Endothelial cell of umbilical vein (primary cell): ENCODE measurements at regions not wholly inside any gene's neighbourhood (a gene's known extent, or its start where the extent isn't known, plus 50 kb on each side); places are given as distances from the start of the nearest gene placed in this dataset.
"Not testable (repeated sequence)": the region's sequence is repeated elsewhere in the genome, so short reads cannot be mapped to it uniquely, and the experiment has no call there.

Experiments
- BruUV-seq: library from RNA; stranded (reverse); fragments of 400-500 nt; replicated peaks from 2 replicates; lab custom pipeline; 2021; lab: Mats Ljungman, UMichigan
- CTCF ChIA-PET: fragments of 300-600, 350-600 bp; sonication (Branson Sonifier 250); formaldehyde crosslinking; loops from one replicate; lab custom pipeline; 2021; ENCODE audit warnings: antibody characterized with exemption, inconsistent platforms; lab: Charles Lee
- POLR2A ChIA-PET: fragments of 300-600, 350-600 bp; sonication (Branson Sonifier 250); formaldehyde crosslinking; loops from one replicate; lab custom pipeline; 2021; ENCODE audit warnings: antibody characterized with exemption, inconsistent platforms; lab: Charles Lee
- DNase-seq: peaks from one replicate; pipeline ENCODE4 v3.0.0-alpha.2; 2011; ENCODE audit warnings: low read depth, low spot score
- FAIRE-seq: peaks from 2 replicates; lab custom pipeline; 2011; peaks lifted over from hg19 to GRCh38; lab: Jason Lieb, UNC
- H2AFZ ChIP-seq: 2 replicates; pipeline ENCODE4 v1.6.0; 2012; ENCODE audit warnings: low read depth, low read length, control low read depth, inconsistent platforms
- H3K27ac ChIP-seq: 2 replicates; pipeline ENCODE4 v1.5.1; 2011; ENCODE audit warnings: low read depth, mild to moderate bottlenecking, control low read depth, low read length, moderate library complexity; ENCODE audit not compliant: insufficient read depth
- H3K27me3 ChIP-seq, 2 experiments: 2 replicates each; pipeline versions ENCODE4 v1.6.0 to v1.6.1; 2011; ENCODE audit warnings: low read length in 2 of 2, mixed read lengths in 1 of 2; ENCODE audit not compliant: control insufficient read depth in 2 of 2, insufficient read depth in 2 of 2
- H3K36me3 ChIP-seq, 2 experiments: 2 replicates in 1 of 2; 3 replicates in 1 of 2; pipeline ENCODE4 v1.5.1; 2011; ENCODE audit warnings: low read length in 2 of 2, mild to moderate bottlenecking in 1 of 2, moderate library complexity in 1 of 2; ENCODE audit not compliant: control insufficient read depth in 2 of 2, insufficient read depth in 2 of 2; ENCODE audit errors: extremely low read depth in 1 of 2
- H3K4me1 ChIP-seq: 3 replicates; pipeline ENCODE4 v1.5.1; 2011; ENCODE audit warnings: mild to moderate bottlenecking, low read length; ENCODE audit not compliant: control insufficient read depth, insufficient read depth; ENCODE audit errors: extremely low read depth
- H3K4me2 ChIP-seq: 2 replicates; pipeline ENCODE4 v1.6.1; 2011; ENCODE audit warnings: low read length, control low read depth, mixed read lengths; ENCODE audit not compliant: insufficient read depth
- H3K4me3 ChIP-seq, 3 experiments: fragments of 200-600 bp in 1 of 3; sonication (generic), shearing (Covaris generic) in 1 of 3; replicated peaks in 1 of 3; 2 replicates each; pipeline ENCODE4 v1.5.1; 2011 to 2016; ENCODE audit warnings: control low read depth in 3 of 3, low read length in 3 of 3, mild to moderate bottlenecking in 2 of 3, inconsistent platforms in 1 of 3, low read depth in 1 of 3, moderate library complexity in 1 of 3; ENCODE audit not compliant: insufficient read depth in 1 of 3
- H3K79me2 ChIP-seq: 2 replicates; pipeline ENCODE4 v1.6.0; 2012; ENCODE audit warnings: low read length, inconsistent platforms; ENCODE audit not compliant: control insufficient read depth, insufficient read depth
- H3K9ac ChIP-seq: replicated peaks from 2 replicates; pipeline ENCODE3; 2011; ENCODE audit warnings: low read length, control low read depth; ENCODE audit not compliant: insufficient read depth; ENCODE audit errors: extremely low read depth
- H3K9me1 ChIP-seq: replicated peaks from 3 replicates; pipeline ENCODE4 v1.6.0; 2011; ENCODE audit warnings: mild to moderate bottlenecking, low read length; ENCODE audit not compliant: control insufficient read depth, insufficient read depth; ENCODE audit errors: extremely low read depth
- H3K9me3 ChIP-seq: replicated peaks from 2 replicates; pipeline ENCODE4 v1.5.1; 2012; ENCODE audit warnings: low read length, inconsistent platforms; ENCODE audit not compliant: control insufficient read depth, insufficient read depth
- H4K20me1 ChIP-seq: replicated peaks from 2 replicates; pipeline ENCODE3; 2011; ENCODE audit warnings: mild to moderate bottlenecking, low read length; ENCODE audit not compliant: control insufficient read depth, insufficient read depth; ENCODE audit errors: extremely low read depth
- dilution Hi-C: fragments of 300-500 bp; cut with MboI; formaldehyde crosslinking; loops from one replicate; pipeline ENCODE4 v1.15.0; 2019; ENCODE audit warnings: low sequenced_read_pairs; ENCODE audit not compliant: extremely low pct_ligation_motif_present
- intact Hi-C: fragments of 100-400 bp; cut with micrococcal nuclease; formaldehyde crosslinking; loops from one replicate; pipeline ENCODE4 v1.10.0; 2022

- CTCF ChIA-PET, H3K9ac ChIP-seq, H3K79me2 ChIP-seq, H2AFZ ChIP-seq, H4K20me1 ChIP-seq, H3K4me3 ChIP-seq, FAIRE-seq, H3K36me3 ChIP-seq, H3K4me1 ChIP-seq, H3K9me3 ChIP-seq, DNase-seq, BruUV-seq, H3K27me3 ChIP-seq, intact Hi-C loops, POLR2A ChIA-PET, H3K27ac ChIP-seq, H3K9me1 ChIP-seq, H3K4me2 ChIP-seq, dilution Hi-C loops: not testable (repeated sequence)
These were observed 97.7 kb downstream of the ARHGAP11B start for GRCh38 chr15:30723540-30724175.

DNA sequence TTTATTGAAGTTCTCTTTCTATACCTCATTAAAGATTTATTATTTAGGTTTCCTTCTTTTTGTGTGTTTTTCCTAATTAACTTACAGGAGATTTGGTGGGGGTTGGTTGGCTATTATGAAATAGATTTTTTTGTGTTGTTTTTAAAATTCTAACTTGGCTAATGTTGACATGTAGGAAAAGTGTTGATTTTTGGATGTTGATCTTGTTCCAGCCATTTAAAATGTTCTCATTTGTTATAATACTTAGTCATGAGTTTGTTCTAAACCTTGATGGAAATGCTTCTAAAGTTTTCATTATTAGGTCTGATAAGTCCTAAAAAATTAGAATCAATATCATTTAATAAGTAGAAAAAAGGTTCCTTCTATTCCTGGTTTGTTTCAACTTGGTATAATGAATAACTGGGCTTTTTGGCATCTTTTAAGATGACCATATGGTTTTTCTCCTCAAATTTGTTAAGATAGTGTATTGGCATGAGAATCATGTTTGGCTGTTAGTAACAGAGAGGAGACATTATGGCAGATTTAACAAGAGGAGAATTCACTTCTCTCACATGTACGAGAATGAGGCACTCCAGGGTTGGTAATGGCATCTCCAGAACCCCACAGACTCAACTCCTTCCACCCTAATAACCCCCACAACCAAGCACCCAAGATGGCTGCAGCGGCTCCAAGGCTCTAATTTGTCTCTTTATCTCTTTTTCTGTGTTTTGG is 104.1 kb downstream of the ARHGAP11B start:
- H3K9me1 ChIP-seq, H2AFZ ChIP-seq, H3K36me3 ChIP-seq, H3K4me3 ChIP-seq, H3K27ac ChIP-seq, H3K4me2 ChIP-seq, H3K9me3 ChIP-seq, DNase-seq, POLR2A ChIA-PET, CTCF ChIA-PET, dilution Hi-C loops, H3K27me3 ChIP-seq, H3K4me1 ChIP-seq, intact Hi-C loops, BruUV-seq, H4K20me1 ChIP-seq, FAIRE-seq, H3K79me2 ChIP-seq, H3K9ac ChIP-seq: not testable (repeated sequence)

DNA sequence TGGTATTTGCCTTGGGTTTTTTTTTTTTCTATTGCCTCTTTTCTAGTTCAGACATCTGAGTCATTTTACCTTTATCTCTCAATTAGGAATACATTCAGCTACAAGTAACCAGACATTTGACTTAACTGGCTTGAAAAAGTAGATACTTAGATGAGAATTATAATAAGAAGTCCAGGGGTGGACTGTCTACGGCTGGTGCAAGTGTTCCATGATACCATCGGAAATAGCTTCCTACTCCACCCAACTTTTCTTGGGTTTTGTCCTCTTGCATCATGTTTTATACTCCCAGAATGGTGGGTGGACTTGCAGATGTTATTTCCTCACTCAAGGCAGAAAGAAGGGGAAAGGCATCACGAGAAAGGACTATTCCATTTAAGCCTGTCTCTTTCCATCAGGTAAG is 104.7 kb downstream of the ARHGAP11B start:
- dilution Hi-C loops, H3K27me3 ChIP-seq, H3K27ac ChIP-seq, H3K4me1 ChIP-seq, H3K4me3 ChIP-seq, H3K79me2 ChIP-seq, H3K36me3 ChIP-seq, H3K9ac ChIP-seq, H3K4me2 ChIP-seq, CTCF ChIA-PET, POLR2A ChIA-PET, BruUV-seq, H3K9me1 ChIP-seq, FAIRE-seq, DNase-seq, intact Hi-C loops, H3K9me3 ChIP-seq, H2AFZ ChIP-seq, H4K20me1 ChIP-seq: not testable (repeated sequence)

DNA sequence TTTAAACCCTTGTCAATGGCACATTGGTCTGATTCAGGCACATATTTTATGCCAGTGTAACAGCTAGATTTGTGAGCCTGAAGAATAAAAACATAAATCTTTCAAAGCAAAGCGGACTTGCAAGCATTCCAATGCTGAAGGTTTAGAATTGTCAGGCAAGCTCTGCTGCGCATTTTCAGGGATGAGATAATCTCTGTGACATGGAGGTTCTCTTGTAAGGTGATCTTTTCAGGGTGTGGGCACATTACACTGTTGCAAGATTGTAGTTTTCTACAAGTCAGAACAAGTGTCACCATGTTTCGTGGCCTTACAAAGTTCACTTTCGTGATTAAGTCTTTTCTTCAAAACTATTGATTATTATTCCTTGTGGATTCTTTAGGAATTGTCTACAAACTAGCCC is 106.2 kb downstream of the ARHGAP11B start:
- H4K20me1 ChIP-seq, H3K79me2 ChIP-seq, dilution Hi-C loops, POLR2A ChIA-PET, H3K36me3 ChIP-seq, H3K9me3 ChIP-seq, BruUV-seq, CTCF ChIA-PET, FAIRE-seq, H2AFZ ChIP-seq, H3K4me3 ChIP-seq, H3K27me3 ChIP-seq, H3K4me1 ChIP-seq, intact Hi-C loops, H3K27ac ChIP-seq, H3K9ac ChIP-seq, H3K9me1 ChIP-seq, H3K4me2 ChIP-seq, DNase-seq: not testable (repeated sequence)
